Stimulated activated CD4-positive, alpha-beta T cell treated with anti-CD3 and anti-CD28 coated beads, Interleukin-2, amount 100 ng/mL, for 24 hours (primary cell): ENCODE measurements at regions not wholly inside any gene's neighbourhood (a gene's known extent, or its start where the extent isn't known, plus 50 kb on each side); places are given as distances from the start of the nearest gene placed in this dataset.

Source experiments
- DNase-seq, 2 donors: peaks; one replicate each; pipeline ENCODE4 v3.0.0-alpha.2; 2020

- DNase-seq: no peak
These were observed 82.8 kb upstream of the IGF1R start for GRCh38 chr15:98565566-98565965.

GRCh38 chr15:98567951-98568350, 80.4 kb upstream of the IGF1R start:
- no peak for DNase-seq

GRCh38 chr15:98568382-98569017, 79.8 kb upstream of the IGF1R start:
- no peak for DNase-seq

GRCh38 chr15:98570119-98570518, 78.2 kb upstream of the IGF1R start:
- DNase-seq: no peak

DNA sequence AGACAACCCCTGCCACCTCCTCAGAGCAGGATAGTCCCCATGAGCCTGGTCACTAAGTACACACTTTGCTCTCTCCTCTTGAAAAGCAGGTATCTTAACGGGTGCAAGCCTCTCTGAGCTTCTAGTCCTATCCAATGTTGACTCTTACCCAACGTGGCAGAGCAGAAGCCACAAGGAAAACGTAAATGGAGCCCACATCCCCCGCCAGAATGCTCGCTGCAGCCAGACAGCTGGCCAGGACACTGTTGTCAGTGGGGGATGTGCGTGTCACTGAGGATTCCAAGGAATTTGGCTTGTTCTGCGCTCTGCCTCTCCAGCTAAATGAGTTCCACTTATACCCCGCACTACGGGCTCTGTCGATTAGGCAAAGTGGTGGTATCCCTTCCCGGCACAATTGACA, 67.8 kb upstream of the IGF1R start:
- no peak for DNase-seq

- no peak for DNase-seq
These were observed 66.6 kb upstream of the IGF1R start for GRCh38 chr15:98581715-98582114.

DNA sequence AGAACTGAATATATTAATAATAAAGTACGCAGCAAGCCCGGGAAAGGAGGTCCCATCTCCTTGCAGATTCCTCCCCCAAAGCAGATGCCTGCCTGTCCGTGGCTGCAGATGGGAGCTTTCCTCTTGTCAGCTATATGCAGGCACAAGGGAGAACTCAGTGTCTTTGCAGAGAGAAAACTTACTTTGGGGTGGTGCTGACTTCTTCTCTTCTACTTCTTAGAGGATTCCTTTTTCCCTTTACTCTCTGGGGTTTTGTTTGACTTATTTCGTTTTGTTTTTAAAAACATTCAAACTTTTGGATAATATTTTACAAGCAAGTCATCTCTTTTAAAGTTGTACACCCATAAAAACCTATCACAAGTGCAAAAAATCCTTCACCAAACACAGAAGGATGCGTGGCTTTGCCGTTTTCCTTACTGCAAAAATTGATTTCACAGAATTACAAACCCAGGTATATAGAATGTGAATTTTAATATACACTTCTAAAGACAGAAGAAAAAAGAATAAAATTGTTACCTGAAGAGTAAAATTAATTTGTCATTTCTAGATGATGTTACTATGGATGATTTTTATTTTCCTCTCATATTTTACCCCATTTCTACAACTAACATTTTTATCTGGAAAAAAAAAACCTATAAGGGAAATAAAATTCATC, 65.3 kb upstream of the IGF1R start:
- DNase-seq: no peak

GRCh38 chr15:98583771-98584430, 64.4 kb upstream of the IGF1R start:
- DNase-seq: no peak

- no peak for DNase-seq
These were observed 62.3 kb upstream of the IGF1R start for GRCh38 chr15:98586066-98586465.

DNA sequence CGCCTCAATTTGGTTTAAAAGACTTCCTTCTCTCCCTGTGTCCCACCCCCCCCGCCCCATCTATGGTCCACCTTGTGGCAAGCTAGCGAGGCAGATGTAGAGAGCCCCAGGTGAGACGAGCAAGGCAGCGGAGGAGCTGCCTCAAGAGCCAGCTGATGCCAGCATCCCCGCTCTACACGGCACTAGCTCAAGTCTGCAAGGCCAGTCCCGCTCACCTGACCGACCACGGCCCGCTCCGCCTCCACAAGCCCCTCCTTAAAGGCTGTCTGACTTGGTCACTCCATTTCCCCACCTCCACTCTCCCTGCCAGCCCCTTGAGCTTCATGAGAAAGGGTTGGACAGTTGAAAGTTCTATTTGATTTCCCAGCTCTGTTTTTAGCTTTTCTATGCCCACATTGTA, 56.2 kb upstream of the IGF1R start:
- no peak for DNase-seq

DNA sequence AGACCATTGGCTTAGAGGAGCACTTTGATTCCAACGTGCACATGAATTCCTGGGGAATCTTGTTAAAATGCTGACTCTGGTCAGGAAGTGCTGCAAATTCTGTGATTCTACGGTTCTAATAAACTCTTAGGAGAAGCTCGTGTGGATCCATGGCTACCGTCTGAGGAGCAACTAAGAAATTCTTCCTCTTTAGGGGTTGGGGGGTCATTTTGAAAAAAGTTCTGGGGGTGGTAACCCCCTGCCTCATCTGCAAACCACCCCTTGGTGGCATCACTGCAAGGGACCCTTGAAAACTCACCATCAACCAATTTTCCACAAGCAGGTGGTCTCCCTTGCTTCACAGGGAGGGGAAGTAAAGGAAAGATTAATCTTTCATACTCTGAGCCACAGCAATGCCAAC, 52.2 kb upstream of the IGF1R start:
- DNase-seq: no peak

- DNase-seq: no peak
These were observed 51.4 kb upstream of the IGF1R start for GRCh38 chr15:98596885-98597392.

DNA sequence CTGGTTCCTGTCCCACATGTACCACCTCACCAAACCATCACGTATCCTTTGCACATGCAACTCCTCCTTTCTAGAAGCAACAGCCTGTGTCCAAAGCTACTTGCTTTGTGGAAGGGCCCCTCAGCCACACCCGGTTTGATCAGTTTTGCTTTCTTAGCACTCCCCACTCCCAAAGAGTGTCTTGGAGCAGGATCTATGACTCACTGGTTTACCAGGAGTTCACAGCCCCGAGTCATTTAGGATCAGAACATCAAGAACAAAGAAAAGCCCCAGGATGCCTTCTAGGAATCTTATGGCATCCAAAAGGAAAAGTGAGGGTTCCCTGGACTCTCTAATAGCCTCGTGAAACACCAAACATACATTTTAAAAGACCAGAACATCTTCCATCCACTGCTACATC, 50.7 kb upstream of the IGF1R start:
- DNase-seq: no peak
